ENCODE measurements at regions not wholly inside any gene's neighbourhood (a gene's known extent, or its start where the extent isn't known, plus 50 kb on each side); places are given as distances from the start of the nearest gene placed in this dataset.

DNA sequence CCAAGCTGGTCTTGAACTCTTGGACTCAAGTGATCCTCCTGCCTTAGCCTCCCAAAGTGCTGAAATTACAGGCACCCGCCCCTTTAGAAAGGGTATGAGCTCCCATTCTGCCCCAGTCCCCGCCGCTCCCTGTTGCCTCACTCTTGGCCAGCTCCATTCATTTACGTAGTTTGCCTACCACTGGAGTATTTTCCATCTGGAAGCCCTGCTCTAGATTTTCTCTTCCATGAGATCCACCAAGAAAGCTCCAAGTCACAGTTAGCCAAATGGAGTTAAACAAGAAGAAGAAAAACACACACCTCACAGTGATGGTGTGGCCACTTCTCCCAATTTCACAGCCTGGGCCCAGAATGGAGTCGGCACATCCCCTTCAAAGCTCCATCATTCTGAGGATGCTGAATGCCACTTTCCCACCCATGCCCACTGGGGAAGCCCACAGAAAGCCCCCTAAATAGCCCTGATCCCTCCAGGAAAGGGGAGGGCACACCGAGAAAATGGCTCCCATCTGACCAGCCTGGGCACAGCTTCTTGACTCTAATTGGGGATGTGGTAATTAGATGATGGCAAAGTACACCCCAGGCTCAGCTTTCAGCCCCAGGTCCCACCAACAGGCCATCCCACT, 381.2 kb downstream of the MN1 start:
- in situ Hi-C loops (cut with MboI; ENCODE audit: low sequenced_read_pairs): loop anchor here (25.0 kb wide), 1 partner anchor 592 kb away; no protein-coding TSS in a partner anchor

DNA sequence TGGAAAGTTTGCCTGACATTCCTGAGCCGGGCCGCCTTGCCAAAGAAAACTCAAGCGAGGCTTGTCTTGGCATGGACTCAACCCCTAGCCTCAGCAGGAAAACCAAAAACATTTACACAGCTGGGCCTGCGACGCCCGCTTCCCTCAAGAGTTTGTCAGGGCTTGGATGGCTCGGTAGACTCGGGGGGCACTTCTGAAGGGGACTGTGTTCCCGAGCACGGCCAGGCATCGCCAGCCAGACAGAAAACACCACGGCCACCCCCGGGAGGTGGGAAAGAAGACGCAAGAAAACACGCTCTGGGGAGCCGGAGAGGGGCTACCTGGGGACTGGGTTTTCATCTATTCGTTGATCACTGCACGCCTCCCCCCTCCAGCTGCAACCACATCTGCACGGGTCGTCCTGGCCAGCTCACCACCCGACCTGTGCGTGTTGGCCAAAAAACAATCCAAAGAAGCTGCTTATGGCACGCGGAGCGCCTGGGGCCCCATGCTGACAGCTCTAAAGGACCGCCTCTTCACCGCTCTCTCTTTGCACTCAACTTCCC, 380.7 kb downstream of the MN1 start:
- in situ Hi-C loops (cut with MboI; ENCODE audit: low sequenced_read_pairs): loop anchor here (25.0 kb wide), 1 partner anchor 591 kb away; no protein-coding TSS in a partner anchor

DNA sequence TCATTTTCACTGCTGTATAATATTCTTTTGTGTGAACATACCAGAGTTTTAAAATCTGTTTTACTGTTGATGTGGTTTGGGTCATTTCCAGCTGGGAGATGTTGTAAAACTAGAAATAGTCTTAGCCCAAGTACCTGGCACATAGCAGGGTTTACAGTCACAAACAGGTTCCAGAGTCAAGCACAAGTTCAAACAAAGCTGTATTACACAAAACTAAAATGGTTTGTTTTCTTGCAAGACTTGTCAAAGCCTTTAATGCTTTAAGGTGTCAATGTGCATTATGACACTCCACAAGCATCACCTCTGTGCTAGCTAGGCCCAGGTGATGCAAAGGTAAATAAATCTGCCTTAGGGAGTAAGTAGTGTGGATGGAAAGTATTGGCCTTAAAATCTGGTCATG, 379.1 kb downstream of the MN1 start:
- in situ Hi-C loops (cut with MboI; ENCODE audit: low sequenced_read_pairs): loop anchor here (25.0 kb wide), 1 partner anchor 590 kb away; no protein-coding TSS in a partner anchor

DNA sequence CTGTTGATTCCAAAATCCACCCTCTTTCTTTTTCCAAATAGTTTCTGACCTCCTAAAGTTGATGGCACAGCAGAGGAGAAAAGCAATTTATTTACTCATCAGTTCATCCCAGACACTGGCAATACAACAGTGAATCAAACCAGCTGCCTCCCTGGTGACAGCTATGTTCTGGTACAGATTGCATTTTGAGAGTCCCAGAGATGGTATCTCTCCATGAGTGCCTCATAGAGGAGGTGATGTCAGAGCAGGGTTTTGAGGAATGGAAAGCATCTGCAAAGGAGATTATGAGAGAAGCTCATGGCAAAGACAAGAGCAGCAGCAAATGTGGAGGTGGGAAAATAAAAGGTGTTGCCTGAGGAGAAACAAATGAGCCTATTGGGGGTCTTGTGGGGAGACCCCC, 377.2 kb downstream of the MN1 start:
- in situ Hi-C loops (cut with MboI; ENCODE audit: low sequenced_read_pairs): loop anchor here (25.0 kb wide), 1 partner anchor 588 kb away; no protein-coding TSS in a partner anchor

DNA sequence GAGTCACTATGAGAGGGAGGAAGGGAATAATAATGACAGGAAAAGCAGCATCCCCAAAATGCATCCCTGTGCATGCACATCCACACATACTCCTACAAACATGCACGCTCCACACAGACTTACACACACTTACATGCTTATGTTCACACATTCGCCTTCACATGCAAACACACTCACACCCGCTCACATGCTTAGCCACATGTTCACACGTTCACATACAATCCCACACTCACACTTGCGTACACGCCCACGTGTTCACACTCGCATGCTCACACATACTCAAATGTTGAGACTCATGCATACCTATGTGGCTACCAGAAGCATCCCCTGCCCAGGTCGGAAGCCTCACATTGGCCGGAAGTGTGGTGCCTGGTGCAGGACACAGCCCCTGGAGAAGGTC, 372.1 kb downstream of the MN1 start:
- in situ Hi-C loops (cut with MboI; ENCODE audit: low sequenced_read_pairs): no loop called here

DNA sequence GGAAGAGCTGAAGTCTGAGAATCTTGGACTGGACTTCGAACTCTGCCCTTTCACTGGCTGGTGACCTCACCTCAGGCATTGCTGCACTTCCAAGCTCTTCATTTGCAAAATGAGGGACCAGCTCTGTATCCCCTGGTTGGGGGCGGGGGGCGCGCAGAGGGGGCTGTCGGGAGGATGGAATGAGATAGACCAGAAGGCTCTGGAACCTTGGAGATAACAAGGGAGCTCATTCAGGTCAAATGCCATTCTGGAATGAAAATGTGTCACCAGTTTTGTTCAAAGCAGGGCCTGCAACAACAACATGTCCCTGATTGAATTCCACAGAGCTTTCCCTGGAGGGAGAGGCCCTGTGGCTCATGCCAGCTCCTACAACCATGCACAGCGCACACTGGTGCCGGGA, 370.5 kb downstream of the MN1 start:
- in situ Hi-C loops (cut with MboI; ENCODE audit: low sequenced_read_pairs): no loop called here

DNA sequence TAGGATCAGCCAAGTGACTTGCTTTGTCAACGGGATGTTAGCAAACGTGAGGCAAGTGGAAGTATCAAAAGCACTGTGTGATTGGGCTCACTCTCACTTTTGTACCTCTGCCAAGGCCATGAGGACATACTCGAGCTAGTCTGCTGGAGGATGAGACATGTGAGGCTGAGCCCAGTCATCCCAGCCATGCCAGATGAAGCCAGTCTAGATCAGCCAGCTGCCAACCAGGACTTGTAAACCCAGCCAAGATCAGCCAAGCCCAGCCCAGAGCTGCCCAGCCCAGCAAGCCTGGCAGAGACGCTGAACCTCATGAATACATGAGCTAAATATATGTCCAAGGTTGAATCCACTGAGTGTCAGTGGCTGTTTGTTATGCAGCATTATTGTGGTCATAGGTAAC, 369.7 kb downstream of the MN1 start:
- in situ Hi-C loops (cut with MboI; ENCODE audit: low sequenced_read_pairs): no loop called here

DNA sequence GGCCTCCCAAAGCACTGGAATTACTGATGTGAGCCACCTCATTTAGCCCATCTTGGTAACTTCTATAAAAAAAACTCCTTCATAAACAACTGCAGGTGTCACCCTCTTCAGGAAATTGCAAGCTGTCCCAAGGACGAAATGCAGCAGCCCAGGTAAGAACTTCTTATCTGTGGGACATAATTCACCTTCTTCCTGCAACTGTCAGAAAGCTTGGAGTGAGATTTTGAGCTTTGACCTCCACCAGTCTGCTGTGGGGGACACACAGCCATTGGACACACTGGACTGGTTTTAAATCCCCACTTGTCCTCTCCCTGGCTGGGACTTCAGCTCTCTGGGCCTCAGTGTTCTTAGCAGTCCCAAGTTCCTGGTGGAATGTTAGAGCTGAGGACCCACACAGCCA, 368.5 kb downstream of the MN1 start:
- in situ Hi-C loops (cut with MboI; ENCODE audit: low sequenced_read_pairs): no loop called here

DNA sequence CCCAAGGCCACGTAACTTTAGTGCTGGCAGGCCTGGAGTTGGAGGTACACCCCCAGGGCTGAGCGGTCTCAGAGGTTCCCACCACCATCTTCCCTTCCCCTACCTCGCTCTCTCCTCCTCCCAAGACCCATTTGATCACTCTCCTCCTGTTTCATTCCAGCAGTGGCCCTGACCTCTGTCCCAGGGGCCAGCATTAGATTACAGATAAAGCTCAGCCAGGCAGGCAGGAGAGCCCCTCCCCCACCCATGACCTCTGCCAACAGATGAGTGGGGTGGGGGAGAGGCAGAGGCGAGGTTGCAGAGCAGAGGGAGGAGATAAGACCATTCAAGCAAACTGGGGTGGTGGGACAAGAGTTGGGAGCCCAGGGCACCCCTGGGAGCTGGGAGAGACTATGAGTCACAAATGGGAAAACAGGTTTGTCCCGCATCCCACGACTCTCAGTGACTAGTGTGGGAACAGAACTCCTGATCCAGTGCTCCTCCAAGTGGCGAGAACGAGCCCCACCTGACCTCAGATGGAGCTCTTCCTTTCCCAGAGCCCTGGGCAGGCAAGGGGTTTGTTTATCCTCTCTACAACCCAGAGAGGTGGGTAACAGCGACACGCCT, 367.9 kb downstream of the MN1 start:
- in situ Hi-C loops (cut with MboI; ENCODE audit: low sequenced_read_pairs): no loop called here

DNA sequence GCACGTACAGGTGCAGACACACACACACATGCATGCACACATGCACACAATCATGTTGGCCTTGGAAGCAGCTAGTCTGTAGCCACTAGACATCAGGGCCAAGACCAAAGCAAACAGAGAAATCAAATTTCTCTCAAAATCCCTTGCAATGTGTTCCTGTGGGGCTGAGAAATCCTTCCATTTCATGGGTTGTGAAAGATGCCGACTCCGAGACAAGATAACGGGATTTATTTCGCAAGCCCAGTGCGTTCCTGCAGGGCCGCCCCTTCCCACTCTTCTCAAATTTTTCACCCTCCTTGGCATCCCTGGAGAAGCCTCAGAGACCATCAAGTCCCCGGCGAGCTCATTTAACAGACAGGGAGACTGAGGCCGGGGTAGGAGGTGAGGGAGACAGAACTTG, 366.7 kb downstream of the MN1 start:
- in situ Hi-C loops (cut with MboI; ENCODE audit: low sequenced_read_pairs): no loop called here

DNA sequence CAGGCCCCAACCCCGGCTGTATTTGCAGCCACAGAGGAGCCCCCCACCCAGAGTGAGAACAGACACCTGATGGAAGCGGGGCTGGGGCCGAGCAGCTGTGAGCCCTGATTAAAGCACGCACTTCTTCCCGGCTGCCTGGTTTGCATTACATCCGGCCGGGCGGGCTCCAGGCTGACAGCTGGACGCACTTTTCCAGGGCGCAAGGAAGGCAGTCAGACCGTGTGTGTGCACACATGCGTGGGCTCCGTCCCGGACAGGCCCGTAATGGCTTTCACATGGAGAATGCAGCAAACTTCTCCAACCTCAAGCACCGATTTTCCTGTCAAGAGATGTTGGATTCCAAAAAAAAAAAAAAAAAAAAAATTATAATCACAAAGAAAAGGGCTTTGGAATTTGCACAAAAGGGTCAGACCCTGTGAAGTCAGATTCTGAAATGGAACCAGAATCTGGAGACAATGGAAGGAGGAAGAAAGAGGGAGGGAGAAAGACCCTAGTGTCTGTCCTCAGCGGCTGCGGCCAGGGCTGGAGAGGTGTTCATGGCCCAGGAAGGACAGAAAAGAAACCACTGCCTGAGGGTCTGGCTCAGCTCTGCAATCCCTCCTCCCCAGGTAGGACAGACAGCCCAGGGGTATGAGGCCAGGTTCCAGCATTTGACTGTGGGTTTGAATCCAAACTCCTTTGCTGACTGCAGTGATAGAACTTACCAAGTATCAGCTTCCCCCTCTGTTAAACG, 365.5 kb downstream of the MN1 start:
- in situ Hi-C loops (cut with MboI; ENCODE audit: low sequenced_read_pairs): no loop called here

DNA sequence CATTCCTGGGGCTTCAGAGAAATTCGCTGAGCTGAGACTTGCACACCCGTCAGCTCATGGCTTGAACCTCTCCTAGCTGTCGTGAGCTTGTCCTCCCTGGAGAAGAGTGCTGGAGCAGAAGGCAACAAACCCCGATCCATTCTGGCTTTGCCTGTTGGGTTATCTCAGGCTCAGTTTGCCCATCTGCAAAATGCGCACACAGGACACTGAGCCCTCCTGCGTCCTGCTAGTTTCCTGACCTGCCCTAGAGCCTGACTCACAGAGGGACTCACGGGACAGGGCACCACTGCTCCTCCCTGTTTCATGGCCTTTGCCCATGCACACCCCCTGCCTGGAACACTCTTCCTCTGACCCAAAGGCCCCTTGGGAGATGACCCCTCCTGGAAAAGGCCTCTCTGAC, 365.0 kb downstream of the MN1 start:
- in situ Hi-C loops (cut with MboI; ENCODE audit: low sequenced_read_pairs): no loop called here

DNA sequence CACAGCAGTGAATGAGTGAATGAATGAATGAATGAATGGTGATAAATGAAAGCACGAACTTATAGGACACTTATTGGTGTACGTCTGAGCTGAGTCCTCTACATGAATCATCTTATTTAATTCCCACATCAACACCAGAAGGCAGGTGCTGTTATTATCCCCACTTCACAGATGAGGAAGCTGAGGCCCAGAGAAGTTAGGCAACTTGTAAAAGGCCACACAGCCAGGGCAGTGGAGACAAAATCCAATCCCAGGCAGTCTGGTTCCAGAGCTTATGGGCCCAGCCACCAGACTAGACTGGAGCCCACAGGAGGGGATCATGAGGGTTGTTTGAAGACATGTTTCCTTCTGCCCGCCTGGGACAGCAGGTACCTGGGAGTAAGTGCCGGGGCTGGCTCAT, 364.0 kb downstream of the MN1 start:
- in situ Hi-C loops (cut with MboI; ENCODE audit: low sequenced_read_pairs): no loop called here

DNA sequence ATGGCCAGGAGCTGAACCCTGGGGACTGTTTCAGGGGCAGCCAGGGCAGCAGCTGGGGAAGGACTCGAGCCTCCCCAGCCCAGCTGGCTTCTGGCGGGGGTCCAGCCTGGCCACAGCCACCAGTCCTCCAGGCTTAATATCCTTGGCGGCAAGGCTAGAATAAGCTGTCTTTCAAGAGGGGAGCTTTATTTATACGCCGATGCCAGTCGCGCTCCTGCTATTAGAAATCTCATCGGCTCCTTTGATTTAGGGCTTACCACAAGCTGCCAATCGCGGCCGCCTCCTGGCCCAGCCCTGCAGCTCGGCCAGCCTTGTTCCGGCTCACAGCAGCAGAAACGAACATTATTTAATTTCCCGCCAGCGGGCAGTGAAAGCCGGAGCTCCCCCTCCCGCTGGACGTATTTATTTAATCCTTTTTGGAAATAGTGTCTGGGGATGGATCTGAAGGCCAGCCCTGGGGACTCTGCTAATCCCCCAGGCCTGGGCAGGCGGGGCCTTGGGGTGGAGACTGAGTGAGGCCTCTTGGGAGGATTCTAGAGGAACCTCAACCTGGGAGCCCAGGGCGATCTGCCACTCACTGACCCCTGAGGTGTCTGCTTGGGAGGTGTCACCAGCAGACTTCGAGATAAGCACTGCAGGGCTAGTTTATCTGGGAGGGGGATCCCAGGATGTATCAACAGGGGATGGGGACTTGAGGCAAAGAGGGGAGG, 363.1 kb downstream of the MN1 start:
- in situ Hi-C loops (cut with MboI; ENCODE audit: low sequenced_read_pairs): no loop called here

DNA sequence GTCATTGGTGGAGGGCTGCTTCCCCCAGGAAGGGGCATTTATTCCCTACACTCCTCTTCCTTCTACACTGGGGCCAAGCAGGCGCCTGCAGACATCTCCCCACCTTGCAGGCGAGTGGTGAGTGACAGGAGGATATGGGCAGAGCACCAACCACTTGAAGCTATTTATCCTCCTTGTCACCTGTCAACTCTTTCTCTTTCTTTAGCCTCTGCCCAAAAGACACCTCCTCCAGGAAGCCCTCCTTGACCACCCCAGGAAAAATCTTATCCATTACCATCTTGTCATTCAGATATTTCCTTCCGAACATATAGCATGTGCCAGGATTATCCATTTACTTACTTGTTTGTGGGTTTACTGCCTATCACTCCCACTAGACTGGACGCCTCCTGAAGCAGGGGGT, 362.4 kb downstream of the MN1 start:
- in situ Hi-C loops (cut with MboI; ENCODE audit: low sequenced_read_pairs): no loop called here

DNA sequence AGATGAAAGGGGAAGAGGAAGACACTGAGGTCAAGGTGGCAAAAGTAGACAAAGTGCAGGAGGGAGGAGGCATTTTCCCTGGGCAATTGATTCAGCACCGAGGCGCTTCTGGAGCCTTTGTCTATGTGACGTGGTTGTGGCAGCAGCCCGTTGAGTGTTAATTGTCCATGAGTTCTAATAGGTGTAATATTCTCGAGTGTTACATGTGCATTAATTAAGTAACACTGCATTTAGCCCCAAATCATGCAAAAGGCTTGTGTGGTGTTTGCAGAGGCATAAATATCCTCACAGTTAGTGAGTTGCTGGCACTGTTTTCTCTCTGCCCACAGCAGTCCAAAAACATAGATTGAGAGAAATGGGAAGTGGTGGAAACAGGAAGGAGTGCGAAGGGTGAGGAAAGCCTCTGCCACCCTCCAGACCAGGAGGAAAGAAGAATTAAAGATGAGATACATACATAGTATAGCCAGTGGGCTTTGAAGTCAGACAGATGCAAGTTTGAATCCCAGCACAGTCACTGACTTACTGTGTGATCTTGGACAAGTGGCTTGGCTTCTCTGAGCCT, 361.2 kb downstream of the MN1 start:
- in situ Hi-C loops (cut with MboI; ENCODE audit: low sequenced_read_pairs): no loop called here

DNA sequence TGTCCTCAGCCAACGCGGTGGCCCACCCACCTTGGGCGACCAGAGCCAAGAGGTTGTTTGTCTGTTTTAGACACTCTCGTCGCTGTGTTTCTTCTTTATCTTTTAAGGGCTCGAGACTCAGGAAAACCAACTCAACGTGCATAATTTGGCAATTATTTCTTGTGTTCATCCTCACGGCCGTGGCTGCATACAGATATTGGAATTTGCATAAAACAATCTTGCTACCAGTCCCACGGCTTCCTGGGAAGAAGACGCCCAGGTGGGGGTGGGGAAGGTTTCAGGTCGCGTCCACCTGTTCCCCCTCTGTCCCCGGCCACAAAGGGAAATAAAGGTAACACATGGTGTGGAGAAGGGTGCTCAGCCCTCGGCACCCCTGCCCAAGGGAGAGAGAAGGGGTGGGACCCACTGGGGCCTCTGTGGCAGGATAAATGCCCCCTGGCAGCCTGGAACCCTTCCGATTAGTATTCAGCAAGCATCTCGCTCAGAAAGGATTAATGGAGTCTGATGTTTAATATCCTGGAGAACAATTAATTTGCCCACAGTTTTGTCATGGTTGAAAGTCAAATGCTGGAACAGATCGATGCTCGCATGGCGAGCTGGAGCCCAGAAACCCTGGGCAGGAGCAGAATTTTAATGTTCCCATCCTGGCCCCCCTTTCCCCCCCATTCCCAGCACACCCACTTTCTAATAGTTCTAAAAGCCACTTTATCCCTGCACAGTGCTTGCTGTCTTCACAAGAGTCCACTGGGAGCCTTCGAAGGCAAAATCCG, 359.7 kb downstream of the MN1 start:
- in situ Hi-C loops (cut with MboI; ENCODE audit: low sequenced_read_pairs): no loop called here

DNA sequence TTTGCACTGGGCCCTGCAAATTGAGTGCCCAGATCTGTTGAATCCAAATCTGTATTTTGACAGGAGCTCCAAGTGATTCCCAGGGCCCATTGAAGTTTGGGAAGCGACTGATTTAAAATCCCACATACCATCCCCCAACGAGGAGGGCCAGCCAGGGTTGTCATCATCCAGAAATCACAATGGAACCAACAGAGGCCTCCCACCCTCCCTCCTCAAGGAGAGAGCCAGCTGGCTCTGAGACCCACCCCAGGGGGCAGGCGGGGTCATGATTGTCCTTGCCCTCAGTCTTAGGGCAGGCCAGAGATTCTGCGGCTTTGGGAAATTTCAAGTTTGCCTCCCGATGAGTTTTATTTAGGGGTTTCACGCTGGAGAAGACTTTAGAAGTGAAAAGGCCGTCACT, 358.2 kb downstream of the MN1 start:
- in situ Hi-C loops (cut with MboI; ENCODE audit: low sequenced_read_pairs): no loop called here

DNA sequence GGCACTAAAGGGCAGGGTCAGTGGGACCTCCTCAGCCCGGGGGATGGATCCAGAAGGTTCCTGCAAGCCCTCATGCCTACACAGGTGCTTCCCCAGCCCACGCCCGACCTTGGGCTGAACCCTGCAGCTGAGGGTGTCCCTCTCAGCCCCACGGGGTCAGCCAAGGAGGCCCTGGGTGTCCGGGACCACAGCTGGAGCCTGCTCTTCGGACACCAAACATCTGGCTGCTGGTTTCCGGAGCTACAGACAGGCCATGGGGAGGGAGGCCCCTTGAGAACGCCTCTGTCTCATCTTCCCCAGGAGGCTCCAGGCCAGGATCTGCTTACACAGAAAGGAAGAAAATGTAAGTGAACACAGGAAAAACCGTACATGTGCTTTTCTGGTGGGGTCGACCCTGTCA, 355.7 kb downstream of the MN1 start:
- in situ Hi-C loops (cut with MboI; ENCODE audit: low sequenced_read_pairs): no loop called here

DNA sequence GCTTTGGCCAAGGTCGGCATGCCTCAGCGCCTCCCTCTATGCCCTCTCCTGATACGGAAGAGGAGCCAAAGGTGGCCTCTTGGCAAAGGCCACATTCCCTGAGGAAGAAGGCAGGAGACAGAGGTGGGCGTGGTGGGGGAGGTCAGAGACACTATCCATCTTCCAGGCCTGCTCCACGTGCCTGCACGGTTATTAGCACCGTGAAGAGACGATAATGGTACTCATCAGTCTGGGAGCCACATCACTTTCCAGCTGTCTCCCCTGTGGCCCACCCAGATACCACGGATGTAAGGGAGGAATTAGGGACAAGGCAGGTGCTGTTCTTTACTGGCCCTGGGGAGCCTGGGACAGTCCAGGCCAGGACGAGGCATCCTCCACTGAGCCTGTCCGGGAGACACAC, 354.3 kb downstream of the MN1 start:
- in situ Hi-C loops (cut with MboI; ENCODE audit: low sequenced_read_pairs): no loop called here

All from HL-60/S4 (cell line).